HUES6 (cell line): ENCODE measurements at regions not wholly inside any gene's neighbourhood (a gene's known extent, or its start where the extent isn't known, plus 50 kb on each side); places are given as distances from the start of the nearest gene placed in this dataset.

Experiments
- H3K27ac ChIP-seq: 2 replicates; pipeline ENCODE4 v1.7.0; 2013; ENCODE audit warnings: low read depth, mild to moderate bottlenecking, low read length, inconsistent platforms
- H3K27me3 ChIP-seq: 2 replicates; pipeline ENCODE4 v1.6.1; 2013; ENCODE audit warnings: low read length; ENCODE audit not compliant: control insufficient read depth, insufficient read depth
- H3K36me3 ChIP-seq: 2 replicates; pipeline ENCODE4 v1.6.1; 2013; ENCODE audit warnings: low read length; ENCODE audit not compliant: control insufficient read depth, insufficient read depth
- H3K4me1 ChIP-seq: 2 replicates; pipeline ENCODE4 v1.6.1; 2013; ENCODE audit warnings: low read length; ENCODE audit not compliant: control insufficient read depth, insufficient read depth
- H3K4me3 ChIP-seq: 2 replicates; pipeline ENCODE4 v1.5.1; 2013; ENCODE audit warnings: low read depth, low read length
- H3K9ac ChIP-seq: one replicate; pipeline ENCODE4 v1.6.1; 2013; ENCODE audit warnings: mild to moderate bottlenecking, low read length
- H3K9me3 ChIP-seq: 2 replicates; pipeline ENCODE4 v1.6.1; 2013; ENCODE audit warnings: low read depth, low read length; ENCODE audit not compliant: control insufficient read depth, insufficient read depth

DNA sequence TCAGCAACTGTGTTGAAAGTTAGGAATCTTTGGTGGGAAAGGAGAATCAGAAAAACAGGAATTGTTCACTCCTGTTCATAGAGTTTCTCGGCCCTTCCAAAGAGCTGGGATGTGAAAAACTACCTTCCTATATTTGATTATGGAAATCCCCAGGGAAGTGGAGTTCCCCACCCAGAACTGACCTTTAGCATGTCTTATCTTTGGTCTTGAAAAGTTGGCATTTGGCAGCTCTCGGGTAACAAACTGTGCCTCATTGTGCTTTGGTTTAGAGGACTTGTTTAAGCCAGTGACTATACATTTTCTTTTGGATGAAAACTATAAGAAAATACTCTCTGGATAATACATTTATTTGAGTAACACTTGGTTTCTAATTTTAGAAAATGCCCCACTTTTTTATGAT is 51.3 kb upstream of the CERS6 start:
- H3K4me3 ChIP-seq: no peak overlapping the region
- H3K9me3 ChIP-seq: peaks cover 3% of the 10 kb centered on the region; the same call in 1 of the 2 replicates
- no peaks in the 10 kb centered on the region for H3K4me1 ChIP-seq
- H3K9ac ChIP-seq: no peak overlapping the region
- H3K27ac ChIP-seq: no peak overlapping the region
- no peaks in the 10 kb centered on the region for H3K36me3 ChIP-seq
- no peaks in the 10 kb centered on the region for H3K27me3 ChIP-seq
